HG02588 (cell line): ENCODE measurements at regions not wholly inside any gene's neighbourhood (a gene's known extent, or its start where the extent isn't known, plus 50 kb on each side); places are given as distances from the start of the nearest gene placed in this dataset.
"Not testable (repeated sequence)": the region's sequence is repeated elsewhere in the genome, so short reads cannot be mapped to it uniquely, and the experiment has no call there.

ENCODE experiments used
- ATAC-seq: cut with Tn5 transposase; IDR thresholded peaks from one replicate; pipeline ENCODE4 v1.9.1; 2021; ENCODE audit warnings: mild to moderate bottlenecking, moderate library complexity; ENCODE audit not compliant: unreplicated experiment

DNA sequence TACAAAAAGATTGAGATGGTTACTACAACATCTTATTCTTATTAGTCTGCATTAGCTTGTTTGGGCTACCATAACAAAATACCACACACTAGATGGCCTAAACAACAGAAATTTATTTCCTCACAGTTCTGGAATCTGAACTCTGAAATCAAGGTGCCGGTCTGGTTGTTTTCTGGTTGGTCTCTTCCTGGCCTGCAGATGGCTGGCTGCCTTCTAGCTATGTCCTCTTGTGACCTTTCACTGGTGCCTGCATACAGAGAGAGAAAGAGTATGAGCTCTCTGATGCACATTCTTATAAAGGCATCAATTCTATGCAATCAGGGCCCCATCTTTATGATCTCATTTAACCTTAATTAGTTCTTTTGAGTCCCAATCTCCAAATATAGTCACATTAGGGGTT, 696.5 kb downstream of the TDRD15 start:
- no peak for ATAC-seq

DNA sequence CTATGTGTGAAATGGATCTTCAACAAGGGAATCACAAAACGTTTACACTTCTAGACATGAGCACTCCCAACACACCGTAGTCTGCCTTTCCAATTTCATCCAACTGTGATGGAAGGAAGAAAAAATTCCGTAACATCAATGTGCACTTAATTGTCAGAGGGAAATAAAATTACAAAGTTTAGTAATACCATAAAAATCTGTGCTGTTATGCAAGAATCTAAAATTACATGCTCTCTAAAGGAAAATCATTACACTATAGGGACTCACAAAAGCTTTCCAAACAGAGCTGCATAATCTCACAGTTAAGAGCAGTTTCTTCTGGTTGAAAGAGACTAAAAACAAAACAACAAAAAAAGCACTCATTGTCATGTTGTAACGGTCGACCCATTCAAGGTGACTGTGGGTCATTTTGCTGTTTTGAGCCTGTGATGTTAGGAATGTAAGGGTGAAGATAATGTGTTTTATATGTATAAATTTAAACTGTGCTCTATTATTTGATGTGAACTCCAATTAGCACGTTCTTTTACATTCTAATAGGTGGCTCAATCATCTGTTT, 698.0 kb downstream of the TDRD15 start:
- no peak for ATAC-seq

DNA sequence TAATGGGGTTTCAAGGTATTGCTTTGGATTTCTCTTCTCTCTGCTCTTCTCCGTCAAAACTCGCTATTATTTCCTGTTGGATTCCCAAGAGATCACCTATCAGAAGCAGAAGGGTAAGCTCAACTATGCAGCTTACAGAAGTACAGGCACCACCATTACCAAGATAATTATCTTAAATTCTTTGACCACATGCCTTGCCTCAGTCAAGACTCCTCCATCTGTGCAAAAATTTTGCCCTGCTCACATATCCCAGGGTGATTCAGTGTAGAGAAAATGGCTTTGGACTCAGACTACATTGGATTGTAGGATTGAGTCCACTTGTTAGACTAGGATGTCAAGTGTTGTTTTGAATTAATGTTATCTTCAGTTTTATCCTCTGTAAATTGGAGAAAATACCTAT, 698.7 kb downstream of the TDRD15 start:
- no peak for ATAC-seq

DNA sequence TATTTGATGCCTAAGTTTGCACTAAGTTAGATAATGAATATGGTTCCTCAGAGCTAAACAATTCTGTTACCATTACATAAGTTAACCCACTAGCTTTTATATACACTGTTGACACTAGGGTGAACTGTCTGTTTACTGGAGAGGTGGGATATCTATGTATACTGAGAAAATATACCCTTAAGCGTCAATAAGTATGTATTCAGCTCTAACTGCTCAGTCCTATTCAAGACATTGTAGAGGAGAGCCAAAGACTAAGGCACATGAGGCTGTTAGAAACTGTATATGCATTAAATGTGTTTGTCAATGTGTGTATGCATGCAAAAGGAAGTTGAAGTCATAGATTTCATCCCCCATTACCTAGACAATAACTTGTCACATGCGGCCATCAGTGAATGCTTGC, 710.0 kb downstream of the TDRD15 start:
- ATAC-seq, result no peak

DNA sequence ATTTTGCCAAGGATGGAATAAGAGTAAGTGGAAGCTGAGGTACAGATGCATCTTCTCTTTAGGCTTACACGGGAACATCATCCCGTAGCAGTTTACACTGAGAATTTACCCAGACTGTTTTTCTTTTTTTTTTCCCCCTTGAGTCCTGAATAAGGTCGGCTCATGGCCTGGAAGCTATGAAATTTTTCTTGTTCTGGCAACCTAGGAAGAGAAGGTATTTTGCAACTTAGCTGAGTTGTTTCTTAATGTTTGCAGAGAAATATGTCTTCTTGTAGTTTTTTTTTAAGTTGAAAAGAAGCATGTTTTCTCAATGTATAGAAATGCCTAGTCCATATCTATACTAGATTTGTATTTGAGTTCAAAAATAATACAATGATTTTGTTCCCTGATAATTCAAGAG, 712.5 kb downstream of the TDRD15 start:
- no peak for ATAC-seq

DNA sequence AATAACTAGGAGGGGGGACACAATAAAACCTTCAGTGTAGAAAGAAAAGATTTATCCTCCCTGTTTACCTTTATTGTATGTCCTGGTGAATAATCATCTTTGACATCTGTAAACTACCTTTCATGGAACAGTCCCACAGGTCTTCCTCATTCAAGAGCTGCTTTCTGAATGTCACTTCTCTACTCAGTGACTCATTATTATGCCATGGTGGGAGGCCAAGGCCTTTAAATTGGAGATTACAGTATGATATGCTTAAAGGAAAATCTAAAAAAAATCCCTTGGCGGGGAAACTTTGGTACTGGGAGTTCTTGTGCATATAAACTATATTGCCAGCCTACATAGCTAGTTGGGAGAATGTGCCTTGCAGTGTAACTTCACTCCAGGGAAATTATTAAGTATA, 713.0 kb downstream of the TDRD15 start:
- ATAC-seq, result no peak

DNA sequence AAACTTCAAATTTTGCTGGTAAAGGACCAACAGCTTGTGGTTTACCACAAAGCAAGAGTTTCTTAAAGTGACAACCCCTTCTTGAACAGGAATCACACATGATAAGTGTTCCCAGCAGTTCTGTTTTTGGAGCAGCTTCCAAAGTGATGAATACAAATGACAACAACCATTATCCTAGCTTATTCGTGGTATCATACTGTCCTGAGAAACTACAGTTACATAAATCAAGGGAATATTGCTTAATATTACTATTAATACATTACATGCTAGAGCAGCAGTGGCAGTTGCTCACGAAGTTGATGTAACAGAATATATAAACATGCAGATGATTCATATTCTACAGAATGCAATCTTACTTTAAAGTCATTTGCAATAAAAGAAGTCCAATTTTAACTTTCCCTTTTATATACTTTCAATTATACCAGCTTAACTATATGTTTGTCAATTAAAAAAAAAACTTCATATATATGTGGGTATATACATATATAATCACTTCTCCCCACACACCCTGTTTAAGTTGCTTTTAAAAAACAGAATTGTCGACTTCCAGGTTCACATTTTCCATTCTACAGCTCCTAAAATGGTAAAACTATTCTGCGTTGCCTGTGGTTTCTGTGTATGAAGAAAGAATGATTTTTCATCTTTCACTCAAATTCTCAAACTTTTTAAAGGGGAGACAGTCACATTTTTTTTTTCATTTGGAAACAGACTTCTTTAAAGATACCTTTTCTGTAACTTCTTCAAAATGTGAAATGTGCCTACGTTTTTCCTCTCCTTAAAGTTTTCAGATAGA, 713.6 kb downstream of the TDRD15 start:
- ATAC-seq, result no peak

DNA sequence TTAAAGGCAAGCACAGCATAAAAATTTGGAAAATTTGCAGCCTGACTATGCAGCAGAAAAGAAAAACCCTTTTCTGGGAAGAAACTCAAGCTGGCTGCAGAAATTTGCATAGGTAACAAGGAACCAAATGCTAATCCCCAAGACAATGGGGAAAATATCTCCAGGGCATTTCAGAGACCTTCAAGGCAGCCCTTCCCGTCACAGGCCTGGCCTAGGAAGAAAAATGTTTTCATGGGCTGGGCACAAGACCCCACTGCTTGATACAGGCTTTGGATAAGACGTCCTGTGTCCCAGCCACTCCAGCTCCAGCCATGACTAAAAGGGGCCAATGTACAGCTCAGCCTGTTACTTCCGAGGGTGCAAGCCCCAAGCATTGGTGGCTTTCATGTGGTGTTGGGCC, 717.6 kb downstream of the TDRD15 start:
- ATAC-seq, result no peak

DNA sequence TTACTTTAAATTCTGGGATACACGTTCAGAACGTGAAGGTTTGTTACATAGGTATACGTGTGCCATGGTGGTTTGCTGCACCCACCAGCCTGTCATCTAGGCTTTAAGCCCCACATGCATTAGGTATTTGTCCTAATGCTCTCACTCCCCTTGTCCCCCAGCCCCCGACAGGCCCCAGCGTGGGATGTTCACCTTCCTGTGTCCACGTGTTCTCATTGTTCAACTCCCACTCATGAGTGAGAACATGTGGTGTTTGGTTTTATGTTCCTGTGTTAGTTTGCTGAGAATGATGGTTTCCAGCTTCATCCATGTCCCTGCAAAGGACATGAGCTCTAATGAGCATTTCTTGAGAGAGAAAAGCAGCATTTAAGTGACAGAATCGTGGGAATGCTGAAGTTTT, 726.6 kb downstream of the TDRD15 start:
- ATAC-seq, result not testable (repeated sequence)

DNA sequence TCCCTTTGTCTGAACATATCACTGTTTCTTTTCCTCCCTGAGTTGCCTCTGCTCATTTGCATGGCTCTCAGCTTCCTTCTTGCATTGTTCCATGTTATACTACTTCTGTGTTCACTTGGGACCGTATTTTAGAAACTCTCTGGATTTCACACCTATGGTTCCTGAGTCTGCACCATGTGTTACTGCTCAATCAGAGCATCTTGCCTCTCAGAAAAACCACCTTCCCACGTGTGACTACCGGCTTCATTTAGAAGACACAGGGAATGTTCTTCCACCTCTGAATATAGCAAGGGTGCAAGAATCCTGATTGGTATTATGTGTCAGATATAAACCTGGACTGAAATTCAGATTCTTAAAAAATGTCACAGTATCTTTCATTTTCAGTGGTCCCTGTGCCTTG, 731.2 kb downstream of the TDRD15 start:
- no peak for ATAC-seq

DNA sequence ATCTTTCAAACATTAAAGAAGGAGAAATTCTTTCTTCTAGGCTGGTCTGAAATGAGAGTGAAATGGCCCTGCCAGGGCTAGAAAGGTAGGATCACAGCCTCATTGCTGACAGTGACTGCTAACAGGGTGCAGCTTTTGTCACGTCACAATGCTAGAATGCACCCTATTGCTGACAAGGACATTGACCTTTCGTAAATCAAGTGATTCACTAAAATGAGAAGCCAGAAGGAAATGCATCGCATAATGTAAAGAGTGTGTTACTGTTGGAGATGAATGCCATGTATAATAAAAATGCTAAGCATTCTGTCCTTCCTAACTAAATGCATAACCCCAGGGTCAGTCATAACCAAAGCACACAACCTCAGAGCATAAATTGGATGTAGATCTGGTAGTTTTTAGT, 732.9 kb downstream of the TDRD15 start:
- no peak for ATAC-seq

DNA sequence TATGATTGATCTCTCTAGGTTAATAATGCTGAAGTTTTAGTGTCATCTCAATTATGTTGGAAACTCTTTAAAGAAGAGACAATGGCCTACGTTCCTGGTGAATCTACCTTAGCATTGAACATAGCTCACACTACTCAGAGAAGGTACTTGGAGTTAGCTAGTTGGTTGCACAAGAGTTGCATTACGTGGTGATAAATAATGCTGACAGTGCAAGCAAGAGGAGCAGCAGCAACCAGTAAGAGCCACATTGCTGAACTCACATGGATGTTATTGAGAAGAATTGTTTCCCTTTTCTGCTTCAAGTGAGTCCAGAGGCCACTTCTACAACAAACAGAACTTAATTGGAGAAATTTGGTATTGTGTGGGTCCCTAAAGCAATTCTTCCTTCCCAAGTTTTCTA, 737.1 kb downstream of the TDRD15 start:
- ATAC-seq, result no peak

DNA sequence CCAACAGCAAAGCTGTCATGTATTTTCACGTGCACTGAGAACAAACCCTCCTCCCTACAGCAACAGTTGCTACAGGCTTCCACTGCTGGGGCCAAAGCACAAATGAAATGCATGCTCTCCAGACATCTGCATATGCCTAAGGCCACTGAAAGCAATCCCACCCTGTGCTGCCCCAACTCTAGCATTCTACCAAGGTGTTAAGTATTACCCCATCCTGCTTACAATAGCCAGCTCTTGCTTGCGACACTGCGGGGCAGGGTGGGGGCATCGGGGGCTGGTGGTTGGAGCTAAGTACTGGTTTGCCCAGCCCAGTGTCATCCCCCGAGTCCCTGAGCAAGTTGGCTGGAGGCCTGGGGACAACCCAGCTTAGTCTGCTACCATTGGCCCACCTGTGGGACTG, 742.5 kb downstream of the TDRD15 start:
- no peak for ATAC-seq

DNA sequence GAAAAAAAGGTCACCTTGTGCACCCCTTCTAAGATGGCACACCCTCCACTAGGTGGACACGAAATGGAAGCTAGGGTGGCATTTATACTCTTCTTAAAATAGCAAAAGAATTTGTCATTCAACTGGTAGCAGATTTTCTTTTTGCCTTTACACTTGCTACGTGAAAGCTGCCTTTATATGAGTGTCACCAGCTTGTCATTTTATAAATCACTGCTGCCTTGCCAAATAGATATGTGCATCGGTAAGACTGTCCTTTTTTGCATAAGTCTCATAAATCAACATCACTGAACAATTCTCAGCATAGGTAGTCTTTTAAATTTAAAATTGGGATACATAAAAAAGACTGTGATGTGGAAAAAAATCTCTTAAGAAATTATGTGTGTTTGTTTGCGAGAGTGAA, 764.1 kb downstream of the TDRD15 start:
- ATAC-seq, result no peak

DNA sequence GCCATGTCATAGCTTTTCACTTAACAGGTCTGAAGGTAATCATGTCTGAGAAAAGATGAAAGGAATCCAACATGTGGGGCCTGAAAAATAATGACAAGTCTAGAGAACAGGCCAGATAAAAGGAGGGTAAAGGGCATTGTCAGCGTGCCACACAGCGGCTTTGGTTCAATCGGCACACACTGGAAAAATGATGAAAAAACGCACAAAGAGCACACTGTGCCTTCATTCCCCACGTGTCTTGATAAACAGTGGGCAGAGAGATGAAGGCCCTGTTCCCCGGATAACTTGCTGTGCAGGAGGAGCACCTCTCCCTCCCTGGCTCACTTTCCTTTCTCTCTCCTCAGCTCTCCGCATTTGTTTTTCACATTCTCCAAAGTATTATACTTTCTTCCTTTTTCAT, 766.3 kb downstream of the TDRD15 start:
- no peak for ATAC-seq

DNA sequence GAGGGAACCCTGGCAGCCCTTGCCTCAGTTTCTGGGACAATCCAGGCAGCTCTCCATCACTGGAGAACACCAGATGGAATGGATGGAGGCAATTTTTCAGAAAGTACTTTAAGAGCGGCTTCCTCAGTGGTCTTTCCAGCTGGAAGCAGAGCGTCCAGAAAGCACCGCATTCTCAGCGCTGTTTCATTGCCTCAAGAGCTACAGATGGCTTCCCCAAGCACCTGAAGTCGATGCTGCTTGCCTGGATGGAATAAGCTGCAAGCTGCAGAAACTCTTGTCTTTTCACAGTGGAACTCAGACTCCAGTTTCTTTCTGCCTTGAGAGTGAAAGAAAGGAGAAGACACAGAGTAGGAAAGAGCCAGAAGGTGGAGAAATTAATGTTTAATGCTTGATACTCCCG, 766.9 kb downstream of the TDRD15 start:
- ATAC-seq, result no peak

DNA sequence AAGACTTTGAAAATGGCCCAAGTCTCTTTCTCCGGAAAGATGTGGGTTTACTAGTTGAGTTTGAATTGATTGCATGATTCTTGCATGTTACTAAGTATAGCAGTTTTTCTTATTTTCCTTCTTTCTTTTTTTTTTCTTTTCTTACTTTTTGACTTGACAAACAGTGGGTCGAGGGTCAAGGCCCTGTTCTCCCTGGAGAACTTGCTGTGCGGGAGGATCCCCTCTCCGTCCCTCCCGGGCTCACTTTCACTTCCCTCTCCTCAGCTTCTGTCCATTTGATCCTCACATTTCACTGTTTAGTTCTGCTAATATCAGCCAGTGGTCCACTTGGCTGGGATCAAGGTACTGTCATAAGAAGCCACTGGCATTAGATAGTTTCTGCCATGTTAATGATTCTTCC, 767.4 kb downstream of the TDRD15 start:
- no peak for ATAC-seq

DNA sequence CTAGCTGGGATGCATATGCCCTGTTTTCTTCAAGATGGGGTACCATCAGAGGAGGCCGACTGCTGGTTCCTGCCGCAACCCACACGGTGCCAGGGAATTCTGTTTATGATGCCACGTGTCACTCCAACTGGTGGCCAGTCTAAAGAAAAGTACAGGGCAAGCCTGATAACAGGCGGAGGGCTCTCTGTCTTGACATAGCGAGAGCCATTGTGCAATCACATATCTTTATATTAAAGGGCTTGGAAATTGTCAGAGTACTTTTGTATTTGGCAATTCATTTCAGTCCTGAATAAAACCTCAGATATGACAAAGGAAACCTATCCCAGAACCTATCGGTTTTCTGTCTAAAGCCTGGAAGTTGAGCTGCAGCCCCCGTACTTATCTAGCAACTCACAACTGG, 768.4 kb downstream of the TDRD15 start:
- no peak for ATAC-seq

DNA sequence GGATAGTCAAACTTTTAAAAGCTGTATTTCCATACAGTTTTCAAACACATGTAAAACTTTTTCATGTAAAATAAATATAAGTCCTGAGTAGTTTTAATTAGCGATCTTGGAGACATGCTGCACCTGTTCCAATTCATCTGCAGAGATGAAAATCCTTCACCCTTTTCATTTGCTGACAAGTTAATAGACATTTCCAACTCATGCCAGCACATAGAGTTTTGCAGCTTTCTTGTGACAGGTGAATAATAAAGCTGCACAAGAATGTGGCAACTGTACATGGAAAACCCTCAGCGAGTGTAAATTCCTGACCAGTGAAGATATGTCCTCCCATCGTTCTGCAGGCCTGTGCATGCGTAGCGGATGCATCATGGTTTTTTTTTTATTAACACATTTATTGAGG, 771.4 kb downstream of the TDRD15 start:
- ATAC-seq, result no peak

DNA sequence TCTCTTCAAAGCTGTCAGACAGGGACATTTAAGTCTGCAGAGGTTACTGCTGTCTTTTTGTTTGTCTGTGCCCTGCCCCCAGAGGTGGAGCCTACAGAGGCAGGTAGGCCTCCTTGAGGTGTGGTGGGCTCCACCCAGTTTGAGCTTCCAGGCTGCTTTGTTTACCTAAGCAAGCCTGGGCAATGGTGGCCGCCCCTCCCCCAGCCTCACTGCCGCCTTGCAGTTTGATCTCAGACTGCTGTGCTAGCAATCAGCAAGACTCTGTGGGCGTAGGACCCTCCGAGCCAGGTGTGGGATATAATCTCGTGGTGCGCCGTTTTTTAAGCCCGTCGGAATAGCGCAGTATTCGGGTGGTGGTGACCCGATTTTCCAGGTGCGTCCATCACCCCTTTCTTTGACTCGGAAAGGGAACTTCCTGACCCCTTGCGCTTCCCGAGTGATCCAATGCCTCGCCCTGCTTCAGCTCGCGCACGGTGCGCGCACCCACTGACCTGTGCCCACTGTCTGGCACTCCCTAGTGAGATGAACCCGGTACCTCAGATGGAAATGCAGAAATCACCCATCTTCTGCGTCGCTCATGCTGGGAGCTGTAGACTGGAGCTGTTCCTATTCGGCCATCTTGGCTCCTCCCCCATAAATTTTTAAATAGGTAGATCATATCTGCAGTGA, 785.1 kb downstream of the TDRD15 start:
- ATAC-seq, result not testable (repeated sequence)

DNA sequence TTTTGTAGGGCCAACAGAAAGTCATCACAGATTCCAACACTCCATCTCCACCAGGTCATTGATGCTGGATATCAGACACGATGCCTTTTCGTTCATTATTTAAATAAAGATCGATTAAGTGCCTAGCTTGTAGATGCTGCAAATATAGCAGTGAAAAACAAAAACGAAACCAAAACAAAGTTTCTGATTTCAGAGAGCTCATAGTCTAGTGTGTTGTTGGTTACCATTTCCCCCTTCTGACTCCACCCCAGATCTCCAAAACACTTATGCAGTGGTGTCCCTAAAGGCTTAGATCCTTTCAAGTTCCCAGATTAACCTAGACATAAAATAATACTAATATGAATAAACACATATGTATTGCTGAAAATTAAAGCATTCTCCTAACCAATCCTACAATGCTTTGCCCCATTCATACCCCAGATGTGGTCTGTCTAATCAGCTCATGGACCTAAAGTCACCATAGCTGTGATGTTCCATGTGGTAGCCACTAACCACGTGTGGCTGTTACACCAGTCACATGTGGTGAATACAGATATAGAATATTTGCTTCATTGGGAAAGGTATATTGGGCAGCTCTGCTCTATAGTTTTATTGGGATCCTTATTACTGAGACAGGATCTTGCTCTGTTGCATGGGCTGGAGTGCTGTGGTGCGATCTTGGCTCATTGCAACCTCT, 787.2 kb downstream of the TDRD15 start:
- ATAC-seq, result no peak

DNA sequence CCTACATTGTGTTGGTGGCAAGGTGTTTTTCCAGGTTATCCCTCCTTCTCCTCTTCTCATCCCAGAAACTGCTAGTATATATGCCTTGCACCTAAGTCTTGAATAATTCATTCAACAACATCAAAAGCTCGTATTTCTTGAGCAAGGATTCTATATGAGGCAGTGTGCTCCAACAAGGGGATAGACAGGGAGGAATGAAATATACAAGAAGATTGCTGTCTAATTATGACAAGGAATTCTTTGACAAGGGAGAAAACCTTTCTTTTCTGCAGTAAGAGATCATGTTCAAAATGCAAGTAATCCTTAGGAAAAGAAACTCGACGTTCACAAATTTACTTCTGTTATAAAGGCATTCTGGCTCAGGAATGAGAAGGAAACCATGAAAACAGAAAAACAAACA, 788.6 kb downstream of the TDRD15 start:
- ATAC-seq, result no peak
